Suppressor macrophage treated with lipopolysaccharide for 4 hours (primary cell): ENCODE measurements at regions not wholly inside any gene's neighbourhood (a gene's known extent, or its start where the extent isn't known, plus 50 kb on each side); places are given as distances from the start of the nearest gene placed in this dataset.
"Not testable (repeated sequence)": the region's sequence is repeated elsewhere in the genome, so short reads cannot be mapped to it uniquely, and the experiment has no call there.

Source experiments
- DNase-seq: peaks from one replicate; pipeline ENCODE4 v3.0.0-alpha.2; 2020

- DNase-seq, result no peak
Observed at GRCh38 chr9:30977965-30978364, 1406.5 kb upstream of the ACO1 start.

GRCh38 chr9:30982301-30982700 lies 1402.1 kb upstream of the ACO1 start:
- no peak for DNase-seq

GRCh38 chr9:30995956-30996738 lies 1388.3 kb upstream of the ACO1 start:
- no peak for DNase-seq

- no peak for DNase-seq
Observed at GRCh38 chr9:30996761-30997160, 1387.7 kb upstream of the ACO1 start.

- DNase-seq, result no peak
Observed at GRCh38 chr9:30997291-30997690, 1387.2 kb upstream of the ACO1 start.

- no peak for DNase-seq
Observed at GRCh38 chr9:31005086-31005665, 1379.3 kb upstream of the ACO1 start.

- no peak for DNase-seq
Observed at GRCh38 chr9:31013371-31013770, 1371.1 kb upstream of the ACO1 start.

- DNase-seq, result no peak
Observed at GRCh38 chr9:31023847-31024246, 1360.6 kb upstream of the ACO1 start.

GRCh38 chr9:31027678-31028077 lies 1356.8 kb upstream of the ACO1 start:
- no peak for DNase-seq

- no peak for DNase-seq
Observed at GRCh38 chr9:31028137-31028536, 1356.3 kb upstream of the ACO1 start.

- DNase-seq, result no peak
Observed at GRCh38 chr9:31030741-31031202, 1353.7 kb upstream of the ACO1 start.

GRCh38 chr9:31032206-31032605 lies 1352.2 kb upstream of the ACO1 start:
- DNase-seq, result no peak

GRCh38 chr9:31034311-31034710 lies 1350.1 kb upstream of the ACO1 start:
- no peak for DNase-seq

- no peak for DNase-seq
Observed at GRCh38 chr9:31040564-31040963, 1343.9 kb upstream of the ACO1 start.

- DNase-seq, result no peak
Observed at GRCh38 chr9:31045810-31046209, 1338.6 kb upstream of the ACO1 start.

- not testable (repeated sequence) for DNase-seq
Observed at GRCh38 chr9:31061592-31061991, 1322.9 kb upstream of the ACO1 start.

- DNase-seq, result no peak
Observed at GRCh38 chr9:31065691-31066090, 1318.8 kb upstream of the ACO1 start.

- DNase-seq, result no peak
Observed at GRCh38 chr9:31067418-31067817, 1317.0 kb upstream of the ACO1 start.

GRCh38 chr9:31071606-31072286 lies 1312.7 kb upstream of the ACO1 start:
- DNase-seq, result no peak

GRCh38 chr9:31078175-31078574 lies 1306.3 kb upstream of the ACO1 start:
- no peak for DNase-seq

GRCh38 chr9:31084350-31084749 lies 1300.1 kb upstream of the ACO1 start:
- DNase-seq, result no peak

GRCh38 chr9:31089549-31090221 lies 1294.8 kb upstream of the ACO1 start:
- DNase-seq, result no peak

GRCh38 chr9:31100311-31100710 lies 1284.1 kb upstream of the ACO1 start:
- DNase-seq, result no peak

GRCh38 chr9:31103836-31104235 lies 1280.6 kb upstream of the ACO1 start:
- no peak for DNase-seq
